Lung (tissue), 11 donors: ENCODE measurements at regions not wholly inside any gene's neighbourhood (a gene's known extent, or its start where the extent isn't known, plus 50 kb on each side); places are given as distances from the start of the nearest gene placed in this dataset.

ENCODE experiments used
- ATAC-seq: fragments of 200-7000 bp; cut with Tn5 transposase; one replicate; pipeline ENCODE4 v1.9.1; 2020; ENCODE audit warnings: moderate number of reproducible peaks; ENCODE audit not compliant: insufficient read depth, low FRiP score
- DNase-seq, 3 donors: peaks; one replicate each; pipeline ENCODE4 v3.0.0-alpha.2; 2013 to 2017
- H3K27ac ChIP-seq, 2 donors: one replicate each; pipeline ENCODE4 v1.5.1; 2013; ENCODE audit warnings: mild to moderate bottlenecking in 2 of 2, moderate library complexity in 2 of 2, control low read depth in 1 of 2, inconsistent platforms in 1 of 2, low read depth in 1 of 2, low read length in 1 of 2
- H3K27me3 ChIP-seq, 3 donors: one replicate each; pipeline ENCODE4 v1.5.1; 2013; ENCODE audit warnings: low read length in 2 of 3; ENCODE audit not compliant: control insufficient read depth in 3 of 3, insufficient read depth in 3 of 3
- H3K36me3 ChIP-seq, 4 donors: one replicate each; pipeline ENCODE4 v1.5.1; 2013; ENCODE audit warnings: low read length in 4 of 4, mild to moderate bottlenecking in 1 of 4, moderate library complexity in 1 of 4; ENCODE audit not compliant: control insufficient read depth in 4 of 4, insufficient read depth in 4 of 4
- H3K4me1 ChIP-seq, 5 donors: one replicate each; pipeline ENCODE4 v1.5.1; 2013; ENCODE audit warnings: low read length in 5 of 5, mild to moderate bottlenecking in 2 of 5, moderate library complexity in 1 of 5; ENCODE audit not compliant: control insufficient read depth in 5 of 5, insufficient read depth in 5 of 5
- H3K4me3 ChIP-seq: one replicate; pipeline ENCODE4 v1.5.1; 2013; ENCODE audit warnings: mild to moderate bottlenecking, control low read depth, moderate library complexity
- H3K9ac ChIP-seq, 2 donors: one replicate each; pipeline ENCODE4 v1.5.1; 2013; ENCODE audit warnings: low read length in 2 of 2, control low read depth in 1 of 2; ENCODE audit not compliant: insufficient read depth in 1 of 2
- H3K9me3 ChIP-seq, 4 donors: one replicate each; pipeline ENCODE4 v1.5.1; 2013; ENCODE audit warnings: low read length in 3 of 4, mild to moderate bottlenecking in 1 of 4, moderate library complexity in 1 of 4; ENCODE audit not compliant: control insufficient read depth in 4 of 4, insufficient read depth in 3 of 4
- CTCF ChIP-seq: IDR thresholded peaks from 2 replicates; pipeline ENCODE4 v1.5.1; 2012; ENCODE audit warnings: mild to moderate bottlenecking; ENCODE audit errors: control extremely low read depth, extremely low read depth
- WGBS, 2 donors: extraction: QIAGEN DNeasy Blood & Tissue Kit; methylation state at CpG; one replicate each; pipeline ENCODE4 v1.1.7; 2013; 5-methylcytosine and 5-hydroxymethylcytosine counted together
- donor health status: control.
- donor health status: control.
- donor health status: Bipolar disorder and iron deficiency.
- donor health status: healthy.
- donor health status: DM: yes; HTN: yes; CAD: no.

GRCh38 chr7:69237541-69237940 is 360.7 kb upstream of the AUTS2 start:
- Histone ChIP-seq H3K9me3 (peaks cover 0 to 1% (median 0%) of the 10 kb centered on the region in 4 donors), H3K4me1 (peaks cover 0 to 13% (median 4%) of the 10 kb centered on the region in 5 donors), H3K9ac (no peak overlapping the region), H3K27me3 (peaks cover 0 to 28% (median 15%) of the 10 kb centered on the region in 3 donors), H3K36me3 (no peaks in the 10 kb centered on the region), H3K4me3 (no peak overlapping the region), H3K27ac (no peak overlapping the region)
- DNase-seq (no peak), ATAC-seq (no peak)
- WGBS, 2 donors: 69 to 80% methylated on average over 8 of the region's 8 CpGs
- TF ChIP-seq CTCF: no peak

GRCh38 chr7:69243016-69243415 is 355.3 kb upstream of the AUTS2 start:
- Histone ChIP-seq H3K27ac (no peak overlapping the region), H3K36me3 (no peaks in the 10 kb centered on the region), H3K4me3 (no peak overlapping the region), H3K9ac (no peak overlapping the region), H3K4me1 (no peaks in the 10 kb centered on the region), H3K9me3 (no peaks in the 10 kb centered on the region), H3K27me3 (peaks cover 0 to 7% (median 0%) of the 10 kb centered on the region in 3 donors)
- ATAC-seq: no peak
- TF ChIP-seq CTCF: no peak
- WGBS, 2 donors: 71 to 80% methylated on average over 1 of the region's 1 CpG
- peak in 2 of 3 donors; percentile 31 to 71 for DNase-seq

GRCh38 chr7:69244701-69245100 is 353.6 kb upstream of the AUTS2 start:
- Histone ChIP-seq H3K27me3 (peaks cover 0 to 7% (median 0%) of the 10 kb centered on the region in 3 donors), H3K4me1 (peaks cover 0 to 4% (median 0%) of the 10 kb centered on the region in 5 donors), H3K4me3 (no peak overlapping the region), H3K9me3 (no peaks in the 10 kb centered on the region), H3K27ac (no peak overlapping the region), H3K36me3 (no peaks in the 10 kb centered on the region), H3K9ac (no peak overlapping the region)
- 83 to 87% methylated on average over 2 of the region's 2 CpGs for WGBS, 2 donors
- no peak for TF ChIP-seq CTCF
- no peak for ATAC-seq
- no peak for DNase-seq

- peaks cover 0 to 7% (median 0%) of the 10 kb centered on the region in 3 donors for H3K27me3 ChIP-seq
- H3K4me3 ChIP-seq: no peak overlapping the region
- H3K9me3 ChIP-seq: no peaks in the 10 kb centered on the region
- H3K27ac ChIP-seq: no peak overlapping the region
- ATAC-seq (no peak), DNase-seq (no peak)
- H3K9ac ChIP-seq: no peak overlapping the region
- H3K36me3 ChIP-seq: no peaks in the 10 kb centered on the region
- 21 to 41% methylated on average over 2 of the region's 2 CpGs for WGBS, 2 donors
- TF ChIP-seq CTCF: no peak
- H3K4me1 ChIP-seq: peaks cover 0 to 4% (median 0%) of the 10 kb centered on the region in 5 donors
Observed at GRCh38 chr7:69245646-69246045, 352.6 kb upstream of the AUTS2 start.
